Right ventricle myocardium superior (tissue), 1 donor: ENCODE measurements at regions not wholly inside any gene's neighbourhood (a gene's known extent, or its start where the extent isn't known, plus 50 kb on each side); places are given as distances from the start of the nearest gene placed in this dataset.

Source experiments
- ATAC-seq: fragments of 200-7000 bp; cut with Tn5 transposase; one replicate; pipeline ENCODE4 v1.9.1; 2020; ENCODE audit warnings: mild to moderate bottlenecking; ENCODE audit not compliant: poor library complexity
- DNase-seq: peaks from one replicate; pipeline ENCODE4 v3.0.0-alpha.2; 2020
- intact Hi-C: fragments of 100-400 bp; cut with DNase I; formaldehyde crosslinking; loops from one replicate; pipeline ENCODE4 v1.11.2; 2022
- donor health status: DM: no; HTN: yes; CAD: no; lungs with severe emphysema.

DNA sequence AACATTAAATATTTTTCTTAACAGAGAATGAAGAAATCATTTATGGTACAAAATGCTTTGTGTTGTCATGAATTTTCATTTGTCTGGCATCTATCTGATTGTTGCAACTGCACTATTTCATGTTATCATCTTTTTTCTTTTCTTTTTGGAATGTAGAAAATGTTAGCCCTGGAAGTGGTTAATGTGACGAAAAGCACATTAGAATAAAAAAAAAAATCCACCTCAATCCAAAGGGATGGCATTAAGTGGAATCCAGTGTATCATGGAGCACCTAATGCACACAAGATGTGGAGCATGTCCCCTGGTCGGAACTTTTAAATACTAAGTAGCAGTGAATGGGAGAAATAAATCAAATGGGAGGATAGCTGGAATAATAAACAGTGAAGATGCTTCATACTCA lies 172.9 kb upstream of the MCHR2 start:
- no peak for DNase-seq
- ATAC-seq = no peak
- intact Hi-C loops = no loop called here

DNA sequence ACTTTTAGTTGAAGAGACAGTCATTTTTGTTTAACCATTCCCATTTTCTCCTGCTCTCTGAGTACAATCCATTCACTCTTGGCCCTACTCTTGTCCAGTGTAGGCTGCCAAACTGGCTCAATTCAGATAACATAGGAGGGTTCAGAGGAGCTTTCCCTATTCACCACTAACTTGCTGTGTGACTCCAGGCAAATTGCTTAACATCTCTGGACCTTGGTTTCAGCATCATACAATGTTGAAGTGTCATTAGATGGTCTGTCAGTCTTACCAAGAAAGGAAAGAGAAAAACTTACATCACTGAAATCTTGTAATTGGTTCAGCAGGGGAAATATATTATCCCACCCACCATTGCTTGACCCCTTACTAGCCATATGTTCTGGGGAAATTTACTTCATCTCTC lies 171.4 kb upstream of the MCHR2 start:
- intact Hi-C loops = no loop called here
- ATAC-seq (no peak), DNase-seq (no peak)

DNA sequence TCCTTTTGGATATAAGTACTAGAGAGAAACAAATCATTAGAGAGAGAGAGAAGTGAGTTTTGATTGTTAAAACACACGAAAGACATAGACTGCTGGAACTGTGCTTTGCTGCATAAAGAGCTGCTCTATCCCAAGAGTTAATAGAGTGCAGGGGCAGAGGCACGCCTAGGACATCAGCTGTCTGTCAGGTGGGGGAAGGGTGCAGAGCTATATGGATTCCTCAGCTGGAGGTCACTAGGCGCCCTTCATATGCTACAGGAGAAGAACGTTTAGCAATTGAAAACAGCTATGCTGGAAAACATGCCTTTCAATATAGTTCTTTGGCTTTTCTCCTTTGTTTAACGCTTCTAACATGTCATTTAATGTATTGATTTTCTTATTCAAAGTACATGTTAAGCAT lies 169.0 kb upstream of the MCHR2 start:
- DNase-seq (no peak), ATAC-seq (no peak)
- intact Hi-C loops = no loop called here

DNA sequence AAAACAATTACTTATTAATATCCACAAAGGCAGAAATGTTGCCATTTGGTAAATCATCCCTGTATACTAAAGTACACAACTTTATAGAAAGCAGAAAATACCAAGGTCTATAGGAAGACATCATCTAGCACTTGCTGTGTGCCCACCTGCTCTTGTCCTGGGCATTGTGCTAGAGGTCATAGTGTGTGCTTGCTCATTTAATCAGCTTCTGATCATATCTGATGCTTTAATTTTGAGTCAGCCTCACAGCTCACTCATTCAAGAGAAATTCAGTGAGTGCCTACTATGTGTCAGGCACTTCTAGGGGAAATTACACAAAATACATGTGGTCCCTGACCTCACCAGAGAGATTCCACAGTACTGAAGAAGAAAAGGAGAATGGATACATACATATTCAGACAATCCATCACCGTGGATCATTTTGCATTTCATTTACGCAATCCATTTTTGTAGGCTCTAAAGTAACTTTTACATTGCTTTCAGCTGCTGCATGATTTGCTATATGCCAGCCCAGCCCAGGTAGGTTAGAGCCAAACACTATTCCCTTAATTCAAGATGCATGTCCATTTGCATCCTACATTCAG lies 167.9 kb upstream of the MCHR2 start:
- intact Hi-C loops = no loop called here
- DNase-seq (no peak), ATAC-seq (no peak)

DNA sequence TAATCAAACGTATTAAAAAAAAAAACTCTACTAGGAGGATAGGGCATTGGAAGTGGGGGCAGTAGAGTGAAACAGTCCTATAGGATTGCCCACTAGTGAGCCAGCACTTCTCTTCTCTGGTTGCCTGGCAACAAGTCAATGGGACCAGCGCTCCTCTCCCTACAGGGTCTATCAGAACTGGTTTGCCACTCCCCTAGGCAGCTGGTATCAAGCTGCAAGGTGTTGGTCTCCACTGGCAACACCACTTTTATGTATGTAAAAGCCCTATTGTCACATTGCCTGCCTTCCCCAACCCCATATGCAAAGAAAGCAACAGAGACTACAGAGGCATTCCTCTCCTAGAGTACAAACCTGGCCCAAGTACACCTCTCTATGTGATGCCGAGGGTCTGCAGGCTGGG lies 166.9 kb upstream of the MCHR2 start:
- no peak for ATAC-seq
- intact Hi-C loops = no loop called here
- DNase-seq = no peak

DNA sequence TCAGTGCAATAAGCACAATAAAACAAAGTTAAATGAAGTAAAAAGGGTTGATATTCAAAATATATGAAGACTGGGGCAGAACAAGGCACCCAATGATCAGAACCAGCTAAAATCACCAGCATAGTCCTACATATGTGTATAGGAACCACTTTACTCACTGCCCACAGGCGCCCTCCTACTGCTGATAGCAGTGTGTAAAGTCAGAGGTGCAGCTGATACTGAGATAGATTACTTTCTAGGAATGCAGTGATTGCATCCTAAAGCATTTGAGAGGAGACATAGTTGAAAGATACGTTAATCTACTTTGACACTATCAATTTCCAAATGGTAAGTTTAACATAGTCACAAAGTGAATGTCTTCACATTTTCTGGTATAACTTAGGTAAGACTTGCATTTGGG lies 161.1 kb upstream of the MCHR2 start:
- DNase-seq (no peak), ATAC-seq (no peak)
- intact Hi-C loops = no loop called here

DNA sequence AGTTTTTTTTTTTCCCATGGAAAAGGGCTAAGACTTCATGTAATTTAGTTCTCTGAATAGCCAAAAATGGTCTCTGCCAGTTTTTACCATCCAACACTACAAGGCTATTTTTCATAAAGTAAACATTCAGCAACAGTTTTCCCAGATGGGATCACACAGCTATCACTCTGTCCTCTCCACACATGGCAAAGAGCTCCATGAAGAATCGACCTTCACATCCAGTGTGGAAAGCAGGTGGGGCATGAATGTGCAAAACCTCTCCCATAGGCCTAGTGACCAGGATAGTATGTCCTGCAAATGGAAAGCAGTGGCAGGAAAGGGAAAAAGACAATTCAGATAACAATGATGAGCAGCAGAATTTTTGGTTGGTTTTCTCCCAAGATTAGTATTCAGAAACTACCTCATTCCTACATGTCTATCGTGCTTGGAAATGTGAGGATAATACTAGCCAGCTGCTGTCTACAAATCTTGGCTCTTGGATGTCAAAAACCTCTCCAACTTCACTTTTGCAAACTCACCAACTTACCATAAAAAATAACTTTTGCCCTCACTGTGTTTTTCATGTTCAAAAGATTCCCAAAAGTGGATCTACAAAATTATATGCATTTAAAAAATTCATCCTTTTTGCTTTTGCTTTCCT lies 159.7 kb upstream of the MCHR2 start:
- intact Hi-C loops = no loop called here
- ATAC-seq (no peak), DNase-seq (no peak)

DNA sequence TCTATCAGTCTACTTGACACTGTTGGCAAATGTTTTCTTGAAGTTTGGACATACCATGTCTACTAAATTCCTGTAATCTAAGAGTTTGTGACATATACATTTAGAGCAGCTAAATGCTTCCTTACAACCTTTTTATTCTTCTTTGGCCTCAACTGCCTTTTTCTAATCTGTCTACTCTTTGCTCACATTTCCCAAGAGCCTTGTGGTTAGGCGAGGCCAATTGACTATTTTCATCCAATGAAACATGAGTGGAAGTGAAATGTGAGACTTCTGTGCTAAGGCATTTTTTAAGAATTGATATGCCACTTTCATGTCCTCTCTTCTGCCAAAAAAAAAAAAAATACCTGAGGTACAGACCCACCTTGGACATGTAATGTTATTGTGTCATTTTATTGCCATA lies 158.2 kb upstream of the MCHR2 start:
- DNase-seq (no peak), ATAC-seq (no peak)
- intact Hi-C loops = no loop called here

DNA sequence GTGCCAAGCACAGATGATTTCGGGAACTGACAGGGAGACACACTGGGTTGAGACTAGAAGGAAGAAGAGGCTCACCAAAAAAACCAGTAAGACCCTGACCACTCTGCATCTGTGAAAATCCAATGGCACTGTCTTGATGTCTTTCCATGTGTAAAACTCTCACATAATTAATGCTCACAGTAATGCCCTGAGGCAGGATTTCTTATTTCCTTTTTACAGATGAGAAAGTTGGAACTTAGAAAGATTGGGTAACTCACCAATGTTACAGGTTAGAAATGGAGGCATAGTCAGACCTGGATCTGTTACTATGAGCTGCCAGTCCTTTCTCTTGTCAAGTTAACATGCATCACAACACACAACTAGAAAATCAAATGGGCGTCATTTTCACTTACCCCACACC lies 151.0 kb upstream of the MCHR2 start:
- ATAC-seq = no peak
- DNase-seq = no peak
- intact Hi-C loops = no loop called here

DNA sequence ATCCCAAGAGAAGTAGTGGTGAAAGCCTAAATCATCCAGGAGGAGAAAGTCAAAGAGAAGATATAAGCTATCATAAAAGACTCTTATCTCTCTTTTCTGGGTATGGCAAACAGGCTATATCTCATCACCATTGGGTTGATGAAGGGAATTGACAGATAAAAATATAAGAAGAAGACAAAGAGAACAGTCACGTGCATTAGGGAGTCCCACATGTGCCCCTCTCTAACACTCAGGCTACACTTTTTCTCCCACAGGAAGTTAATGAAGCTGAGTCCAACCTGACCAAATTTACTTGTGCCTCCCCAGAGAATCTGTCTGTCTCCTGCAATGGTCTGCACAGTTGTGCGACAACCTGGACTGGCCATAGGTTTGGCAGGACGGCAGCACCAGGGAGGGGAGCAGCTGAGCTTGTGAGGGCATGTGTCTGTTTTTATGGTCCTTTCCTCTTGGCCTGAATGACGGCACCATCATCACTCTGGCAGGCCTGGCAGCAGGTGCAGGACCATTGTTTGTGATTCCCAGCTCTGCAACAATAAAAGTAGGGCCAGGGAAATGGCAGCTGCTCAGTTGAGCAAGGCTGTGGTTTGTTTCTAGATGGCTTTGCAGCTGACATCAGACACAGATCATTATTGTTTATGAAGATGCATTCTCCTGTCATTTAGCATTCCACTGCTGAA lies 144.5 kb upstream of the MCHR2 start:
- intact Hi-C loops = no loop called here
- ATAC-seq = no peak
- no peak for DNase-seq

DNA sequence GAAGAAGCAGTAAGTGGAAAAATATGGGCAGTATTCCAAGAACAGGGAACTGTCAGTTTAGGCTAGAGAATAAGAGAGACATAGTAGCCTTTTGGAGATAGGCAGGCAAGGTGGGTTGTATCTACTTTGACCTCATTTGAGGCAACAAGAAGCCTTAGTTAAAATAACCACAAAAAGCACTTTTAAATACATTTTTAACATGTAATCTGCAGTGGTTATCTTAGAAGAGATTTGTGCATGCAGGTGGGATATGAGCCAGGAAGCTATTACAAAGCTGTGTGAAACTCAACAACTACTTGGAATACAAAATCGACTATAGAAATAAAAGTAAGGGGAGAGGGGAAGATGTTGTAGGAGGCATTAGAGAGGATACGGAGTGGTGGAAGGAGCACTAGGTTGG lies 143.7 kb upstream of the MCHR2 start:
- DNase-seq (no peak), ATAC-seq (no peak)
- intact Hi-C loops = no loop called here

DNA sequence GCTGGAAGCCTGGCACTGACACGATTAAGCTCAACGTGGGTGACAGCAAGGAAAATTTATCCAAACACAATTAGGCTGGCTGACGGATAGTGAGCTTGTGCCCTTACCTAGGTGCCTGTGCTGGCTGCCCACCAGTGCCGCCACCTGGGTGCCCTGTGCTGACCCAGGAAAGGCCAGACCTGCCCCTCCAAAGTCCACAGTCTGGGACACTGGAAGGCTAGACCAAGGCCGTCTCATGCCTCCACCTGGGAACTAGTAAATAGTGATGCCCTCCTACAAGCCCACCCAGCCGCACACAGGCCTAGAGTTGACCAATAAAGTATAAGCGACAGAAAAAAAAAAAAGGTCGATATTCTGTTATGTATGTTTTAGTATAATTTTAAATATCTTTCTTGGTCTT lies 142.6 kb upstream of the MCHR2 start:
- ATAC-seq (no peak), DNase-seq (no peak)
- intact Hi-C loops = no loop called here

DNA sequence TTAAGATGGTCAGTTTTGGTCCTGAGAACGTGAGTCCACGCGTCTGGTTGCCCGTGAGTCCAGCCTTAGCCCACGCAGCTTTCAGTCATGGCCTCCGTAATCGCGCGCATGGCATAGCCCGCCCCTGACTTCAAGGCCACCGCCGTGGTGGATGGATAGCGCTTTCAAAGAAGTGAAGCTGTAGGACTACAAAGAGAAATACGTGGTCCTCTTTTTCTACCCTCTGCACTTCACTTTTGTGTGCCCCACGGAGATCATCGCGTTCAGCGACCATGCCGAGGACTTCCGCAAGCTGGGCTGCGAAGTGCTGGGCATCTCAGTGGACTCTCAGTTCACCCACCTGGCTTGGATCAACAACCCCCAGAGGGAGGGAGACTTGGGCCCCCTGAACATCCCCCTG lies 142.0 kb upstream of the MCHR2 start:
- intact Hi-C loops = no loop called here
- no peak for DNase-seq
- ATAC-seq = no peak

DNA sequence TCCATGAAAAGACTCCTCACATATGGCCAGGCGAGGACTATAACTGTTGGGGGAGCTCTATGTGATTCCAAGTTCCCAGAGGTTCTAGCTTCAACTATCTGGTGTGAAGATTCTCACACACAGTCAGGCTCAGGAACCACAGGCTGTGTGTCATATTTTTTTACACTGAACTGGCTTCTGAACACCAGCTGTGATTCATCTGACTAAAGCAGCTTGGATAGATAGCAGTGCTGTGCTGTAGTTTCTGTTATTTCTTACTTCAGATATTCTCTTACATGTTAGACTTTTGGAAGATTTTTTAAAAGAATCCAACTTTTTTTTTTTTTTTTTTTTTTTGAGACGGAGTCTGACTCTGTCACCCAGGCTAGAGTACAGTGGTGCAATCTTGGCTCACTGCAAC lies 140.7 kb upstream of the MCHR2 start:
- intact Hi-C loops = no loop called here
- ATAC-seq = no peak
- DNase-seq = no peak

DNA sequence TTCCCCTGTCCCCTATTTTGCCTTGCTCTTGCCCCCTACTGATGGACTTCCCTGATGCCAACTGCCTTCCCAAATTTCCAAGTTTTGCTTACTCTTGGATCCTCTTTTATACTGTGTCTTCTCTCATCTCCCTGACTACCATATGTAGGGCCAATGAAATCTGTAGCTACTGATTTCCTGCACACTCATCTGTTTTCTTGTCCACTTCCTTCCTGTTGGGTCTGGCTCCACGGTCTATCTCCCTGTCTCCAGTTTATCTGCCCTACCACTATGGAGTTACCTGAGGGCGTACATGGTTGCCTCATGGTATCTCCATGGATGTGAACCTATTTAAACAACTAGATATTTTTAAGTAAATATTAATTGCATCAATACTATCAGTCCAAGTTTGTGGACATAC lies 140.3 kb upstream of the MCHR2 start:
- DNase-seq = no peak
- intact Hi-C loops = no loop called here
- ATAC-seq = no peak

DNA sequence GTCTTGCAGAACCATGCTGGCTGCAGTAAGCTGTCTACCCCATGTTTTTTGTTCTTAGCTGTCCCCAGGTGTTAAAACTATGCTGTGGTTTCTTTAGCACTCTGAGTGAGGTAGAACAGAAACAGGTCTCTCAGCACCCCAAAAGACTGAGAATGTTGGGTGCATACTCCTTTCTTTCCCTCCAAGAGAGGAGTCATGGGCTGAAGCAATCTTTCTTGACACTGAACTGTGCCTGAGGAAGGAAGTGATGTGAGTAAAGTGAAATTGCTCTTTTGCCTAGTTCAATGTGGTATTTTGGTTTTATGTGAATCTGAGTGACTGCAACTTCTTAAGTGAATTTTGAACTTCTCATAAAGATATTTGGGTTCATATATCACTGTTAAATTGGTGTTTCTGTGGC lies 138.0 kb upstream of the MCHR2 start:
- intact Hi-C loops = no loop called here
- ATAC-seq (no peak), DNase-seq (no peak)

DNA sequence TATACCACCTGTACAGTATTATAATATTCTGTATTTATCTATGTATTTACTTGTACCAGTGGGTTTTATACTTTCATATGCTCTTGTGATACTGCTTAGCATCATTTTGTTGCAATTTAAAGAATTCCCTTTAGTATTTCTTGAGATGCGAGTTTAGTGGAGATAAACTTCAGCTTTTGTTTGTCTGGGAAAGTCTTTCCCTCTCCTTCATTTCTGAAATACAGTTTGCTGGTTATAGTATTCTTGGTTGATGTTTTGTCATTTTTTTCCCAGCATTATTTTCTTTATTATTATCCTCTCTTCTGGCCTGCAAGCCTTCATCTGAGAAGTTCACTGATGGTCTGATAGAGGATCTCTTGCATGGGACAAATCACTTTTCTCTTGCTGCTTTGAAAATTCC lies 136.6 kb upstream of the MCHR2 start:
- ATAC-seq (no peak), DNase-seq (no peak)
- intact Hi-C loops = no loop called here

DNA sequence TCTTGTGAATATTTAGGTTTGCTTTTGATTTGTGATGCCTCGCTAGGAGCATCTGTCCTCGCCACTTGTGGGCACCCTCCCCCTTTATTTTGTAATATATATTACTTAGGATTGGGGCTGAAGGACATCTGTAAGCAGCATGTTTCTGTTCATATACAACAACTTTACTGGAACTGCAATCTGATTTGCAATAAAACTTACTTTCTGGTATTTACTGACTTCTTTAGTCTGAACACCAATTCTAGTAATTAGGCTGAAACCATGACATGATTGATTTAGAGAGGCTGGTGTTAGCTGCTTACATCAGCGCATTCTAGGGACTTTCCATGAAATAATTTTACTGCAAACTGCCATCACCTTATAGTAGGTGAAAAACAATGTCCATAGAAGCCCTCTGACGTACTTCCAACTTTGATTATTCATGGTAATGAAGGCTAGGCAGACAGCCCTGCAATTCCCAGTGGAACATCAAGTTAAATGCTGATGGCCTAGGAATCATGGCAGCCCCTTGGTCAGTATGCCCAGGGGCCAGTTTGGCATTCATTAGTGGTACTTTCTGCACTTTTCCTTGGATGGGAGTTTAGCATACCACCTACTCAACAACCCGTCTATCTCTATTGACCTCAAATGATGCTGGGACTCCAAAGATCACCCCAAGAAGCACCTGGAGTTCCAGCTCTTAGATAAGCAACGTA lies 132.9 kb upstream of the MCHR2 start:
- intact Hi-C loops = no loop called here
- DNase-seq (no peak), ATAC-seq (no peak)

DNA sequence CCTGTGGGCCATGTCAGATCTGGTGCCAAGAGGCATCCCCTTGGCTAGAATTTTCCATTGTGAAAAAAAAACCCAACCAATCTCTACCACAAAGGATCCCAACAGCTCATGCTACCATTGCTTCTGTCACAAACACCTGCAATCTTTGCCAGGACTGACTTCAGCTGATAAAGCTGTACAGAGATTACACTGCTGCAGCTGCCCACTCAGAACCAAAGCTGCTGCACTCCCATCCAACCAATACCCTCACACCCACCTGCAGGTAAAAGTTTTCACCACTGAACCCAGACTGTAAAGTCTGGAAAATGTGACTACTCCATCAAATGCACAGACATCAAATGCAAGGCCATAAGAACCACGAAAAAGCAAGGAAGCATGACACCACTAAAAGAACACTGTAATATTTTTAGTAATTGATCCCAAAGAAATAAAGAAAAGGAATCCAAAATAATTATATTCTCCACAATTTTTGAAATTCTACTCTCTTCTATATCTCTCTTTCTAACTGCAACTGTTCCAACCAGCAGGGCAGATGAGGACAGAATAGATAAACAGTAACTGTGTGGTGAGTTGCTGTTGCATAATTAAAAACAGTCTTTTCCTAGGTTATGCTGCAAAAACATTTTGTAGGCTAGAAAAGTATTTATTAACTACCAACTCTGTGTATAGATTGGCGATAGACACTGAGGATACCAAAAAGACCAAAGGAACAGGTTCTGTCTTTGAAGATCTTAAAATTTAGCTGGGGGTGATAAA lies 128.0 kb upstream of the MCHR2 start:
- intact Hi-C loops = loop anchor here (5.0 kb wide), 1 partner anchor 360 kb away; no protein-coding TSS in a partner anchor
- ATAC-seq = no peak
- no peak for DNase-seq
